ENCODE measurements at regions not wholly inside any gene's neighbourhood (a gene's known extent, or its start where the extent isn't known, plus 50 kb on each side); places are given as distances from the start of the nearest gene placed in this dataset.

DNA sequence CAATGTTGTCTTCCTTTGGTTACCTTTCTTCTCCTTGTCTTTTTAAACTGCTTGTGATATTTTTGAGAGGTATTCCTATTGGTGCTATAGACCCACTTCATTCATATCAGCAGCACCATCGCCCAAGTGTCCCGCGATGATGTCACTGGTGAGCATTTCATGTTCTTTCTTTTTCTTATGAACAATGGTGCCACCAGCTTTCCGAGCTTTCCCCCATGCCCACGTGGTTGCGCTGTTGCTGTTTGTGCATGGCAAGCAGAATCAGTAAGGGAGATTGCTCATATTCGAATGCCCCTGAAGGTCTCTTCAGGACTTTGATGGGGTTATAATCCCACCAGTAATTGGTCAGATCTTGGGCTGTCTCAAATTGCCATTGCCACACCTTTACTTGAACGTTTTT lies 221.6 kb upstream of the USP9Y start:
- H3K4me1 Mint-ChIP-seq: no peaks in the 10 kb centered on the region
- ChIA-PET POLR2A (no interaction called here), CTCF (interaction anchor here (3.1 kb wide), 1 partner anchor 142 kb away, joined by 18 read pairs; no protein-coding TSS in a partner anchor)
- H3K36me3 Mint-ChIP-seq: peaks cover under 1% of the 10 kb centered on the region; the same call in 1 of the 2 replicates
- H3K4me3 Mint-ChIP-seq: no peak overlapping the region
- peak; percentile 11 for DNase-seq (ENCODE audit: low spot score)
- TF ChIP-seq NFATC4 (CRISPR knock-in tag; IDR thresholded peaks at IDR 0.05) (no peak), TCF7 (CRISPR knock-in tag; IDR thresholded peaks at IDR 0.05; ENCODE audit: low read depth) (no peak), ZNF423 (CRISPR knock-in tag; IDR thresholded peaks at IDR 0.05) (no peak), NFYB (CRISPR knock-in tag; conservative IDR thresholded peaks at IDR 0.05; ENCODE audit: low read depth) (no peak), ATF1 (CRISPR knock-in tag; IDR thresholded peaks at IDR 0.05) (no peak), ZNF317 (CRISPR knock-in tag; IDR thresholded peaks at IDR 0.05; ENCODE audit: borderline replicate concordance, low read depth) (no peak), KAT7 (CRISPR knock-in tag; IDR thresholded peaks at IDR 0.05; ENCODE audit: borderline replicate concordance) (no peak), HMGA2 (CRISPR knock-in tag; IDR thresholded peaks at IDR 0.05) (no peak), CBFB (CRISPR knock-in tag; IDR thresholded peaks at IDR 0.05; ENCODE audit: low read depth) (no peak), ZNF416 (CRISPR knock-in tag; IDR thresholded peaks at IDR 0.05) (no peak), EMX1 (CRISPR knock-in tag; IDR thresholded peaks at IDR 0.05) (no peak)
- TF ChIP-seq, protein P1, sequence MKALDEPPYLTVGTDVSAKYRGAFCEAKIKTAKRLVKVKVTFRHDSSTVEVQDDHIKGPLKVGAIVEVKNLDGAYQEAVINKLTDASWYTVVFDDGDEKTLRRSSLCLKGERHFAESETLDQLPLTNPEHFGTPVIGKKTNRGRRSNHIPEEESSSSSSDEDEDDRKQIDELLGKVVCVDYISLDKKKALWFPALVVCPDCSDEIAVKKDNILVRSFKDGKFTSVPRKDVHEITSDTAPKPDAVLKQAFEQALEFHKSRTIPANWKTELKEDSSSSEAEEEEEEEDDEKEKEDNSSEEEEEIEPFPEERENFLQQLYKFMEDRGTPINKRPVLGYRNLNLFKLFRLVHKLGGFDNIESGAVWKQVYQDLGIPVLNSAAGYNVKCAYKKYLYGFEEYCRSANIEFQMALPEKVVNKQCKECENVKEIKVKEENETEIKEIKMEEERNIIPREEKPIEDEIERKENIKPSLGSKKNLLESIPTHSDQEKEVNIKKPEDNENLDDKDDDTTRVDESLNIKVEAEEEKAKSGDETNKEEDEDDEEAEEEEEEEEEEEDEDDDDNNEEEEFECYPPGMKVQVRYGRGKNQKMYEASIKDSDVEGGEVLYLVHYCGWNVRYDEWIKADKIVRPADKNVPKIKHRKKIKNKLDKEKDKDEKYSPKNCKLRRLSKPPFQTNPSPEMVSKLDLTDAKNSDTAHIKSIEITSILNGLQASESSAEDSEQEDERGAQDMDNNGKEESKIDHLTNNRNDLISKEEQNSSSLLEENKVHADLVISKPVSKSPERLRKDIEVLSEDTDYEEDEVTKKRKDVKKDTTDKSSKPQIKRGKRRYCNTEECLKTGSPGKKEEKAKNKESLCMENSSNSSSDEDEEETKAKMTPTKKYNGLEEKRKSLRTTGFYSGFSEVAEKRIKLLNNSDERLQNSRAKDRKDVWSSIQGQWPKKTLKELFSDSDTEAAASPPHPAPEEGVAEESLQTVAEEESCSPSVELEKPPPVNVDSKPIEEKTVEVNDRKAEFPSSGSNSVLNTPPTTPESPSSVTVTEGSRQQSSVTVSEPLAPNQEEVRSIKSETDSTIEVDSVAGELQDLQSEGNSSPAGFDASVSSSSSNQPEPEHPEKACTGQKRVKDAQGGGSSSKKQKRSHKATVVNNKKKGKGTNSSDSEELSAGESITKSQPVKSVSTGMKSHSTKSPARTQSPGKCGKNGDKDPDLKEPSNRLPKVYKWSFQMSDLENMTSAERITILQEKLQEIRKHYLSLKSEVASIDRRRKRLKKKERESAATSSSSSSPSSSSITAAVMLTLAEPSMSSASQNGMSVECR (CRISPR knock-in tag; IDR thresholded peaks at IDR 0.05; ENCODE audit: borderline replicate concordance): no peak
- TF ChIP-seq, protein P2, sequence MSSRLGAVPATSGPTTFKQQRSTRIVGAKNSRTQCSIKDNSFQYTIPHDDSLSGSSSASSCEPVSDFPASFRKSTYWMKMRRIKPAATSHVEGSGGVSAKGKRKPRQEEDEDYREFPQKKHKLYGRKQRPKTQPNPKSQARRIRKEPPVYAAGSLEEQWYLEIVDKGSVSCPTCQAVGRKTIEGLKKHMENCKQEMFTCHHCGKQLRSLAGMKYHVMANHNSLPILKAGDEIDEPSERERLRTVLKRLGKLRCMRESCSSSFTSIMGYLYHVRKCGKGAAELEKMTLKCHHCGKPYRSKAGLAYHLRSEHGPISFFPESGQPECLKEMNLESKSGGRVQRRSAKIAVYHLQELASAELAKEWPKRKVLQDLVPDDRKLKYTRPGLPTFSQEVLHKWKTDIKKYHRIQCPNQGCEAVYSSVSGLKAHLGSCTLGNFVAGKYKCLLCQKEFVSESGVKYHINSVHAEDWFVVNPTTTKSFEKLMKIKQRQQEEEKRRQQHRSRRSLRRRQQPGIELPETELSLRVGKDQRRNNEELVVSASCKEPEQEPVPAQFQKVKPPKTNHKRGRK (CRISPR knock-in tag; IDR thresholded peaks at IDR 0.05; ENCODE audit: borderline replicate concordance): no peak
- TF ChIP-seq, protein P3, sequence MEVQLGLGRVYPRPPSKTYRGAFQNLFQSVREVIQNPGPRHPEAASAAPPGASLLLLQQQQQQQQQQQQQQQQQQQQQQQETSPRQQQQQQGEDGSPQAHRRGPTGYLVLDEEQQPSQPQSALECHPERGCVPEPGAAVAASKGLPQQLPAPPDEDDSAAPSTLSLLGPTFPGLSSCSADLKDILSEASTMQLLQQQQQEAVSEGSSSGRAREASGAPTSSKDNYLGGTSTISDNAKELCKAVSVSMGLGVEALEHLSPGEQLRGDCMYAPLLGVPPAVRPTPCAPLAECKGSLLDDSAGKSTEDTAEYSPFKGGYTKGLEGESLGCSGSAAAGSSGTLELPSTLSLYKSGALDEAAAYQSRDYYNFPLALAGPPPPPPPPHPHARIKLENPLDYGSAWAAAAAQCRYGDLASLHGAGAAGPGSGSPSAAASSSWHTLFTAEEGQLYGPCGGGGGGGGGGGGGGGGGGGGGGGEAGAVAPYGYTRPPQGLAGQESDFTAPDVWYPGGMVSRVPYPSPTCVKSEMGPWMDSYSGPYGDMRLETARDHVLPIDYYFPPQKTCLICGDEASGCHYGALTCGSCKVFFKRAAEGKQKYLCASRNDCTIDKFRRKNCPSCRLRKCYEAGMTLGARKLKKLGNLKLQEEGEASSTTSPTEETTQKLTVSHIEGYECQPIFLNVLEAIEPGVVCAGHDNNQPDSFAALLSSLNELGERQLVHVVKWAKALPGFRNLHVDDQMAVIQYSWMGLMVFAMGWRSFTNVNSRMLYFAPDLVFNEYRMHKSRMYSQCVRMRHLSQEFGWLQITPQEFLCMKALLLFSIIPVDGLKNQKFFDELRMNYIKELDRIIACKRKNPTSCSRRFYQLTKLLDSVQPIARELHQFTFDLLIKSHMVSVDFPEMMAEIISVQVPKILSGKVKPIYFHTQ (CRISPR knock-in tag; IDR thresholded peaks at IDR 0.05): no peak
- TF ChIP-seq, protein P4, sequence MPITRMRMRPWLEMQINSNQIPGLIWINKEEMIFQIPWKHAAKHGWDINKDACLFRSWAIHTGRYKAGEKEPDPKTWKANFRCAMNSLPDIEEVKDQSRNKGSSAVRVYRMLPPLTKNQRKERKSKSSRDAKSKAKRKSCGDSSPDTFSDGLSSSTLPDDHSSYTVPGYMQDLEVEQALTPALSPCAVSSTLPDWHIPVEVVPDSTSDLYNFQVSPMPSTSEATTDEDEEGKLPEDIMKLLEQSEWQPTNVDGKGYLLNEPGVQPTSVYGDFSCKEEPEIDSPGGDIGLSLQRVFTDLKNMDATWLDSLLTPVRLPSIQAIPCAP (CRISPR knock-in tag; IDR thresholded peaks at IDR 0.05): no peak
- ATAC-seq: no peak
- peaks cover 89% of the 10 kb centered on the region for H3K27me3 Mint-ChIP-seq (ENCODE audit: low read depth)
- H3K27ac Mint-ChIP-seq: no peak overlapping the region
- H3K9me3 Mint-ChIP-seq: peaks cover 11% of the 10 kb centered on the region

DNA sequence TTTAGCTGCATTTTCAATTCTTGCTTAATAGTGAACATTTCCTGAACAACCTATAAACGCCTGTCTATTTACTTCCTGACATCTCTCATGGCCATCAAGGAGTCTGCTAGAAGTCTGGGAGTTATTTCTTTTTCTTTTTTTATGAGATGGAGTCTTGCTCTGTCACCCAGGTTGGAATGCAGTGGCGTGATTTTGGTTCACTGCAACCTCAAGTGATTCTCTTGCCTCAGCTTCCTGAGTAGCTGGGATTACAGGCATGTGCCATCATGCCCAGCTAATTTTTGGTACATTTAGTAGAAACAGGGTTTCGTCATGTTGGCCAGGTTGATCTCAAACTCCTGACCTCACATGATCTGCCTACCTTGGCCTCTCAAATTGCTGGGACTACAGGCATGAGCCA lies 217.6 kb upstream of the USP9Y start:
- peaks cover 3% of the 10 kb centered on the region; the same call in 1 of the 2 replicates for H3K36me3 Mint-ChIP-seq
- peaks cover 85% of the 10 kb centered on the region for H3K27me3 Mint-ChIP-seq (ENCODE audit: low read depth)
- ATAC-seq (no peak), DNase-seq (ENCODE audit: low spot score) (no peak)
- H3K4me3 Mint-ChIP-seq: no peak overlapping the region
- H3K9me3 Mint-ChIP-seq: peaks cover 6% of the 10 kb centered on the region
- ChIA-PET POLR2A (no interaction called here), CTCF (no interaction called here)
- no peak overlapping the region for H3K27ac Mint-ChIP-seq
- no peaks in the 10 kb centered on the region for H3K4me1 Mint-ChIP-seq
- TF ChIP-seq, protein P5, sequence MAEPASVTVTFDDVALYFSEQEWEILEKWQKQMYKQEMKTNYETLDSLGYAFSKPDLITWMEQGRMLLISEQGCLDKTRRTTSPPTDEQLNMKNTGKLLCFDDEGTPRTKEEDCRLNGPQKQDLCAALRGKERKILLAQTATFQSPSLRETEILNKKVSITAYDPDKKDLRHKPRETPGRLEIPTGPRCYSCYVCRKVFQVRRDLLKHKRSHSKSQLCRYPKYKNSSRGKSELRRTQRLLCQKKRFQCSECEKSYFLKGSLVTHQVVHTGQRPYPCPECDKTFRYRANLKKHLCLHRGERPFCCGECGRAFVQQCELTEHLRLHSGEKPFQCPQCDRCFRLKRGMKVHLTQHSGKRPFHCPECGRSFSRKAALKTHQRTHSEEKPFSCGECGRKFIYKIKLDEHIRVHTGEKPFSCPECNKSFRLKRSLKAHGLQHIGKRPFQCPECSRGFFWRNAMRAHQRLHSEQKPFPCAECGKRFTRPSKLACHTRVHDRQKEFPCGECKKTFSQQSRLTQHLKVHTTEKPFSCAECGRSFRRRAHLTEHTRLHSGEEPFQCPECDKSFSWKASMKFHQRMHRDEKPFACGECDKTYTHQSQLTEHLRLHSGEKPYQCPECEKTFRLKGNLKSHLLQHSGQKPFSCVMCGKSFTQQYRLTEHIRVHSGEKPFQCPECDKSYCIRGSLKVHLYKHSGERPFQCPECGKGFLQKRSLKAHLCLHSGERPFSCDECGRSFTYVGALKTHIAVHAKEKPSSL (CRISPR knock-in tag; conservative IDR thresholded peaks at IDR 0.05): no peak
- TF ChIP-seq, protein P6, sequence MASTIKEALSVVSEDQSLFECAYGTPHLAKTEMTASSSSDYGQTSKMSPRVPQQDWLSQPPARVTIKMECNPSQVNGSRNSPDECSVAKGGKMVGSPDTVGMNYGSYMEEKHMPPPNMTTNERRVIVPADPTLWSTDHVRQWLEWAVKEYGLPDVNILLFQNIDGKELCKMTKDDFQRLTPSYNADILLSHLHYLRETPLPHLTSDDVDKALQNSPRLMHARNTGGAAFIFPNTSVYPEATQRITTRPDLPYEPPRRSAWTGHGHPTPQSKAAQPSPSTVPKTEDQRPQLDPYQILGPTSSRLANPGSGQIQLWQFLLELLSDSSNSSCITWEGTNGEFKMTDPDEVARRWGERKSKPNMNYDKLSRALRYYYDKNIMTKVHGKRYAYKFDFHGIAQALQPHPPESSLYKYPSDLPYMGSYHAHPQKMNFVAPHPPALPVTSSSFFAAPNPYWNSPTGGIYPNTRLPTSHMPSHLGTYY (CRISPR knock-in tag; IDR thresholded peaks at IDR 0.05): no peak
- TF ChIP-seq ZNF671 (CRISPR knock-in tag; IDR thresholded peaks at IDR 0.05): no peak
- no peak for TF ChIP-seq NR2C2 (CRISPR knock-in tag; IDR thresholded peaks at IDR 0.05)
- TF ChIP-seq SP1 (CRISPR knock-in tag; conservative IDR thresholded peaks at IDR 0.05): no peak
- TF ChIP-seq ZNF121 (CRISPR knock-in tag; IDR thresholded peaks at IDR 0.05): no peak
